ENCODE measurements at regions not wholly inside any gene's neighbourhood (a gene's known extent, or its start where the extent isn't known, plus 50 kb on each side); places are given as distances from the start of the nearest gene placed in this dataset.
A peak's percentile ranks its signal among the peaks of the same experiment; 100 is the strongest.

DNA sequence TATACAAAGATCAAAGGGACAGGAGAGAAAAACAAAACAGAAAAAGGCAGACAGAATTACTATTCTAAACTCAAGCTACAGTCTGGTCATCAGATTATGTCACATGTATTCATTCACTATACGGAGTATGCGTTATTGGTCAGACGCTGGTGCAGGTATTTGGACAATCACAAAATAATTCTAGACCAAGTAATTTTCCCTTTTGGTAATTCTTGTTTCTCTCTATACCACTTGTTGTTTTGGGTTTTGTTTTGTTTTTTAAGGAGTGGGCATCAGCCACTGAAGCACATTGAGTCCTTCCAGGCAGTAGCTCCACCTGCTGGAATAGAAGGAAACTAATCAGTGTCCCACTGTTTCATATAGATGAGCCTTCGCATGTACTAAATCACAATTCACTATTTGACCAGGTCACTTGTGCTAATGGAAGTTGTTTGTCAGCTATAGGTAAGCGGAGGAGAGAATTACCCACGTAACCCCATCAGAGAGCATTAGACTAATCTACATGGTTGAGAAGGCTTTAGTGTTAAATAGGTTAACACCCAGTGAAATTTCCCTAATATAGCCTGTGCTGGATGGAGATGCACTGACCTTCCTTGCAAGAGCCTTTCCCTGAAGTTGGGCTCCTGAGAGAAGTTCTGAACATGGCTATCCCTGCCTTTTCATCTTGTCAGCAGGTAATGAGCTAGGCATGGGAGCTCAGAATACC is 77.9 kb downstream of the TNFAIP3 start (continued):
- TF ChIP-seq, protein P1, sequence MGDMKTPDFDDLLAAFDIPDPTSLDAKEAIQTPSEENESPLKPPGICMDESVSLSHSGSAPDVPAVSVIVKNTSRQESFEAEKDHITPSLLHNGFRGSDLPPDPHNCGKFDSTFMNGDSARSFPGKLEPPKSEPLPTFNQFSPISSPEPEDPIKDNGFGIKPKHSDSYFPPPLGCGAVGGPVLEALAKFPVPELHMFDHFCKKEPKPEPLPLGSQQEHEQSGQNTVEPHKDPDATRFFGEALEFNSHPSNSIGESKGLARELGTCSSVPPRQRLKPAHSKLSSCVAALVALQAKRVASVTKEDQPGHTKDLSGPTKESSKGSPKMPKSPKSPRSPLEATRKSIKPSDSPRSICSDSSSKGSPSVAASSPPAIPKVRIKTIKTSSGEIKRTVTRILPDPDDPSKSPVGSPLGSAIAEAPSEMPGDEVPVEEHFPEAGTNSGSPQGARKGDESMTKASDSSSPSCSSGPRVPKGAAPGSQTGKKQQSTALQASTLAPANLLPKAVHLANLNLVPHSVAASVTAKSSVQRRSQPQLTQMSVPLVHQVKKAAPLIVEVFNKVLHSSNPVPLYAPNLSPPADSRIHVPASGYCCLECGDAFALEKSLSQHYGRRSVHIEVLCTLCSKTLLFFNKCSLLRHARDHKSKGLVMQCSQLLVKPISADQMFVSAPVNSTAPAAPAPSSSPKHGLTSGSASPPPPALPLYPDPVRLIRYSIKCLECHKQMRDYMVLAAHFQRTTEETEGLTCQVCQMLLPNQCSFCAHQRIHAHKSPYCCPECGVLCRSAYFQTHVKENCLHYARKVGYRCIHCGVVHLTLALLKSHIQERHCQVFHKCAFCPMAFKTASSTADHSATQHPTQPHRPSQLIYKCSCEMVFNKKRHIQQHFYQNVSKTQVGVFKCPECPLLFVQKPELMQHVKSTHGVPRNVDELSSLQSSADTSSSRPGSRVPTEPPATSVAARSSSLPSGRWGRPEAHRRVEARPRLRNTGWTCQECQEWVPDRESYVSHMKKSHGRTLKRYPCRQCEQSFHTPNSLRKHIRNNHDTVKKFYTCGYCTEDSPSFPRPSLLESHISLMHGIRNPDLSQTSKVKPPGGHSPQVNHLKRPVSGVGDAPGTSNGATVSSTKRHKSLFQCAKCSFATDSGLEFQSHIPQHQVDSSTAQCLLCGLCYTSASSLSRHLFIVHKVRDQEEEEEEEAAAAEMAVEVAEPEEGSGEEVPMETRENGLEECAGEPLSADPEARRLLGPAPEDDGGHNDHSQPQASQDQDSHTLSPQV (IDR thresholded peaks at IDR 0.05) = 0 out of 2 replicates have a peak, but pooled peaks have one; percentile 48

DNA sequence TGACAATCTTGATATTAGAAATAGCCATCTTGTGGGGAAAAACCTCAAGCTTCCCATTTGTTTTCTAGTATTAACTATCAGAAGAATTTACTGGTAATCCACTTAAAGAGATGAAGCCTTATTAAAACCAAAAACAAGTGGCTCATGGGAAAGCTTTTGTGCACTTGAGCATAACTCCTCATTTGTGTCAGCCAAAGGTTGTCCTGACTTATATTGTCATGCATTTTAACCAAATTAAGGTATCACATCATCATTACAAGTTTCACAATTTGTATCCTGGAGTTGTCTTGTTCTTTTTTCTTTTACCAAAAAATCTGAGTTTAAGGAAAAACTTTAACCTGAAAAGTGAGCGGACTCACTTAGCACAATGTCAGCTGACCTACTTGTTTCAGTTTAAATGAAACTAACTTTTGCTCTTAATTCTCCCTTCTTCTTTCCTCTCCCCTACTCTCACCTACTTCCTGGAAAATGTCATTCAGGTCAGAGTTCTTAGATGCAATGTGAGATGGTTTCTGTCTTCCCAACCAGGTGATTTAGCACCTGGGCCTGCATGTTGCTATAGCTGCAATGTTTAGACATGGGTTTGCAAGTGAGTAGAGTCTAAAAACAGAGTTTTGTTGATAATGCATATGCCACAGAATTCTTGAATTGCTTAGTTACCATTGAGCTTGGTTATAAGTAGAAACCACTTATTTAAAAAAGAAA is 82.8 kb downstream of the TNFAIP3 start:
- no TSS peak for BruUV-seq (replicated peaks)
- ATAC-seq (no peak), DNase-seq (ENCODE audit: extremely low read depth in 1 of 4, low spot score in 3 of 4) (no peak), FAIRE-seq (peak; percentile 32)
- H2AFZ ChIP-seq (ENCODE audit: low read depth, low read length) = no peak overlapping the region
- peaks cover 0 to 15% of the 10 kb centered on the region in 2 experiments; a peak in 2 of 5 replicates for H3K4me1 ChIP-seq (replicated peaks in 1 of 2; ENCODE audit: control insufficient read depth in 2 of 2, insufficient read depth in 2 of 2, low read length in 2 of 2)
- H3K4me2 ChIP-seq (ENCODE audit: insufficient read depth, low read length) = no peak overlapping the region
- no peak overlapping the region for H3K4me3 ChIP-seq
- whole genome bisulfite sequencing (ENCODE audit: insufficient coverage, low coverage, missing lambda C conversion rate) = 100% methylated on average over 1 of the region's 1 CpG
- H3K36me3 ChIP-seq (ENCODE audit: control insufficient read depth, insufficient read depth, low read length) = no peaks in the 10 kb centered on the region
- H3K79me2 ChIP-seq (ENCODE audit: control insufficient read depth, insufficient read depth, low read length) = no peaks in the 10 kb centered on the region
- H3K27me3 ChIP-seq (ENCODE audit: control insufficient read depth in 2 of 2, insufficient read depth in 2 of 2, low read length in 2 of 2) = no peaks in the 10 kb centered on the region
- ChIA-PET CTCF (ENCODE audit: low intra/inter-chr PET ratio) (interaction anchor here (0.5 to 1.0 kb wide), 2 partner anchors 137 to 242 kb away, joined by 3 read pairs; no protein-coding TSS in a partner anchor), POLR2A (interaction anchor here (2.4 kb wide), 1 partner anchor 10 kb away, joined by 13 read pairs; no protein-coding TSS in a partner anchor)
- no peaks in the 10 kb centered on the region for H3K9me1 ChIP-seq (ENCODE audit: control insufficient read depth, insufficient read depth, low read length)
- intact Hi-C loops (cut with micrococcal nuclease) (no loop called here), in situ Hi-C loops (cut with MboI) (loop anchor here (10.0 kb wide), 2 partner anchors 145 to 235 kb away; no protein-coding TSS in a partner anchor)
- H3K27ac ChIP-seq (ENCODE audit: extremely low read depth, low read depth, low read length) = no peak overlapping the region
- no peak overlapping the region for H3K9ac ChIP-seq (ENCODE audit: insufficient read depth in 1 of 2, low read depth in 2 of 2, low read length in 2 of 2)
- no peaks in the 10 kb centered on the region for H3K9me3 ChIP-seq (replicated peaks; ENCODE audit: control insufficient read depth, insufficient read depth, low read depth, low read length)
- H4K20me1 ChIP-seq (replicated peaks; ENCODE audit: control insufficient read depth, insufficient read depth, low read length) = no peaks in the 10 kb centered on the region
- TF ChIP-seq, protein P2, sequence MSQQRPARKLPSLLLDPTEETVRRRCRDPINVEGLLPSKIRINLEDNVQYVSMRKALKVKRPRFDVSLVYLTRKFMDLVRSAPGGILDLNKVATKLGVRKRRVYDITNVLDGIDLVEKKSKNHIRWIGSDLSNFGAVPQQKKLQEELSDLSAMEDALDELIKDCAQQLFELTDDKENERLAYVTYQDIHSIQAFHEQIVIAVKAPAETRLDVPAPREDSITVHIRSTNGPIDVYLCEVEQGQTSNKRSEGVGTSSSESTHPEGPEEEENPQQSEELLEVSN (IDR thresholded peaks at IDR 0.05; ENCODE audit: borderline replicate concordance in 1 of 2, extremely low read depth in 1 of 2, insufficient read depth in 1 of 2, insufficient read length in 1 of 2, low read depth in 1 of 2, low read length in 1 of 2, poor library complexity in 1 of 2, severe bottlenecking in 1 of 2) = no peak
- no peak for TF ChIP-seq MEF2D (tag; conservative IDR thresholded peaks at IDR 0.05; ENCODE audit: low read depth)
- no peak for TF ChIP-seq ZNF384 (IDR thresholded peaks at IDR 0.05; ENCODE audit: low read depth, low read length)
- TF ChIP-seq, protein P3, sequence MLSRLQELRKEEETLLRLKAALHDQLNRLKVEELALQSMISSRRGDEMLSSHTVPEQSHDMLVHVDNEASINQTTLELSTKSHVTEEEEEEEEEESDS (CRISPR knock-in tag; IDR thresholded peaks at IDR 0.05) = no peak
- no peak for TF ChIP-seq KDM2B (CRISPR knock-in tag; IDR thresholded peaks at IDR 0.05)
- TF ChIP-seq BRD9 (IDR thresholded peaks at IDR 0.05; ENCODE audit: low read depth, partially characterized antibody) = no peak
- TF ChIP-seq, protein P4, sequence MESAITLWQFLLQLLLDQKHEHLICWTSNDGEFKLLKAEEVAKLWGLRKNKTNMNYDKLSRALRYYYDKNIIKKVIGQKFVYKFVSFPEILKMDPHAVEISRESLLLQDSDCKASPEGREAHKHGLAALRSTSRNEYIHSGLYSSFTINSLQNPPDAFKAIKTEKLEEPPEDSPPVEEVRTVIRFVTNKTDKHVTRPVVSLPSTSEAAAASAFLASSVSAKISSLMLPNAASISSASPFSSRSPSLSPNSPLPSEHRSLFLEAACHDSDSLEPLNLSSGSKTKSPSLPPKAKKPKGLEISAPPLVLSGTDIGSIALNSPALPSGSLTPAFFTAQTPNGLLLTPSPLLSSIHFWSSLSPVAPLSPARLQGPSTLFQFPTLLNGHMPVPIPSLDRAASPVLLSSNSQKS (CRISPR knock-in tag; IDR thresholded peaks at IDR 0.05) = no peak
- TF ChIP-seq RHOXF2B (CRISPR knock-in tag; conservative IDR thresholded peaks at IDR 0.05) = no peak

Data from K562 (cell line).